Testis (tissue), 2 donors: ENCODE measurements at regions not wholly inside any gene's neighbourhood (a gene's known extent, or its start where the extent isn't known, plus 50 kb on each side); places are given as distances from the start of the nearest gene placed in this dataset.

ENCODE experiments used
- DNase-seq: peaks from one replicate; pipeline ENCODE4 v3.0.0-alpha.2; 2019
- H3K27ac ChIP-seq, 2 donors: fragments of 200-600 bp; sonication (generic); one replicate each; pipeline ENCODE4 v1.5.1; 2019
- H3K27me3 ChIP-seq: fragments of 200-600 bp; sonication (generic); one replicate; pipeline ENCODE4 v1.5.1; 2019
- H3K36me3 ChIP-seq: fragments of 200-600 bp; sonication (generic); one replicate; pipeline ENCODE4 v1.5.1; 2017; ENCODE audit warnings: low read depth; ENCODE audit errors: missing control alignments
- H3K4me1 ChIP-seq: fragments of 200-600 bp; sonication (generic); one replicate; pipeline ENCODE4 v1.5.1; 2019
- H3K4me3 ChIP-seq, 2 donors: fragments of 200-600 bp; sonication (generic); one replicate each; pipeline ENCODE4 v1.5.1; 2017 to 2019
- H3K9me3 ChIP-seq: fragments of 200-600 bp; sonication (generic); one replicate; pipeline ENCODE4 v1.5.1; 2017
- CTCF ChIP-seq, 3 experiments: fragments of 450-650 bp in 2 of 3; fragments of 200-600 bp in 1 of 3; sonication (generic) in 1 of 3; IDR thresholded peaks; one replicate each; pipeline ENCODE4 v1.5.1; 2016 to 2019; ENCODE audit warnings: antibody characterized with exemption in 3 of 3, mild to moderate bottlenecking in 2 of 3, moderate library complexity in 1 of 3
- POLR2A ChIP-seq: fragments of 450-650 bp; IDR thresholded peaks from one replicate; pipeline ENCODE4 v1.6.1; 2017; ENCODE audit warnings: antibody characterized with exemption, mild to moderate bottlenecking, moderate library complexity
- WGBS, 2 donors: methylation state at CpG; one replicate each; pipeline ENCODE4 v1.1.5; 2018; 5-methylcytosine and 5-hydroxymethylcytosine counted together
- intact Hi-C: fragments of 100-400 bp; cut with DNase I; formaldehyde crosslinking; loops from one replicate; pipeline ENCODE4 v1.15.1; 2023; ENCODE audit warnings: low total_unique reads

- intact Hi-C loops = no loop called here
- no peak for TF ChIP-seq POLR2A
- no peak for TF ChIP-seq CTCF (IDR thresholded peaks at IDR 0.05)
- Histone ChIP-seq H3K4me1 (no peaks in the 10 kb centered on the region), H3K27ac (no peak overlapping the region), H3K4me3 (no peak overlapping the region), H3K9me3 (no peaks in the 10 kb centered on the region), H3K27me3 (no peaks in the 10 kb centered on the region), H3K36me3 (no peaks in the 10 kb centered on the region)
- WGBS, 2 donors = 63 to 70% methylated on average over 4 of the region's 4 CpGs
- no peak for DNase-seq
Observed at GRCh38 chr20:57819691-57820380, 110.0 kb upstream of the PMEPA1 start.

GRCh38 chr20:57819291-57819690, 109.5 kb upstream of the PMEPA1 start:
- intact Hi-C loops = no loop called here
- Histone ChIP-seq H3K4me1 (no peaks in the 10 kb centered on the region), H3K27ac (no peak overlapping the region), H3K4me3 (no peak overlapping the region), H3K36me3 (no peaks in the 10 kb centered on the region), H3K9me3 (no peaks in the 10 kb centered on the region), H3K27me3 (no peaks in the 10 kb centered on the region)
- TF ChIP-seq POLR2A (no peak), CTCF (IDR thresholded peaks at IDR 0.05) (no peak)
- WGBS, 2 donors = 86 to 92% methylated on average over 11 of the region's 11 CpGs
- DNase-seq = no peak

GRCh38 chr20:57818418-57819181, 108.8 kb upstream of the PMEPA1 start:
- DNase-seq = no peak
- Histone ChIP-seq H3K36me3 (no peaks in the 10 kb centered on the region), H3K4me3 (no peak overlapping the region), H3K27ac (no peak overlapping the region), H3K9me3 (no peaks in the 10 kb centered on the region), H3K4me1 (no peaks in the 10 kb centered on the region), H3K27me3 (no peaks in the 10 kb centered on the region)
- intact Hi-C loops = no loop called here
- WGBS, 2 donors = 76 to 82% methylated on average over 12 of the region's 12 CpGs
- TF ChIP-seq CTCF (IDR thresholded peaks at IDR 0.05) = no peak
- no peak for TF ChIP-seq POLR2A

GRCh38 chr20:57815405-57815804, 105.6 kb upstream of the PMEPA1 start:
- no peak for DNase-seq
- intact Hi-C loops = no loop called here
- TF ChIP-seq POLR2A (no peak), CTCF (IDR thresholded peaks at IDR 0.05) (no peak)
- Histone ChIP-seq H3K4me3 (no peak overlapping the region), H3K27ac (no peak overlapping the region), H3K4me1 (no peaks in the 10 kb centered on the region), H3K27me3 (no peaks in the 10 kb centered on the region), H3K9me3 (no peaks in the 10 kb centered on the region), H3K36me3 (no peaks in the 10 kb centered on the region)
- WGBS, 2 donors = 85 to 90% methylated on average over 4 of the region's 4 CpGs
